ENCODE measurements at regions not wholly inside any gene's neighbourhood (a gene's known extent, or its start where the extent isn't known, plus 50 kb on each side); places are given as distances from the start of the nearest gene placed in this dataset.

DNA sequence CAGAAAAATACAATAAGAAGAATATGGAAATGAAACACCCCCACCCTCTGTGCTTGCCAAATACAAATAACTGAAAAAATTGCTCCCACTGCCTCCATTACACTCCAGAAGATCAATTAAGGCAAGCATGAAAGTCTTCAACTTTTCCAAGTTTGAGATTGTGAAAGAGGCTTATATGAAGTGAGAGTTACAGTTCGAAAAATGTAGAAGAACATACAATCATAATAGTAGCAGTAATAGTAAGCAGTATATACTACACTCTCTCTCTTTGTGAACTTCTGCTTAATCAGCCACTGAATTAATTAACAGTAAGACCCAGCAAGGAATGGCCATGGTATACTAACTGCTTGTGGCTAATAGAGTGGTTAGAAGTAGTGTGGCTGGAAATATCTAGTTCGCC, 923.2 kb downstream of the RPA4 start:
- CTCF ChIA-PET, result no interaction called here
- no peak overlapping the region for H3K4me3 ChIP-seq (ENCODE audit: low read depth, low read length)
- POLR2A ChIA-PET, result no interaction called here
- DNase-seq (ENCODE audit: low read depth), result no peak
- TF ChIP-seq, protein P1, sequence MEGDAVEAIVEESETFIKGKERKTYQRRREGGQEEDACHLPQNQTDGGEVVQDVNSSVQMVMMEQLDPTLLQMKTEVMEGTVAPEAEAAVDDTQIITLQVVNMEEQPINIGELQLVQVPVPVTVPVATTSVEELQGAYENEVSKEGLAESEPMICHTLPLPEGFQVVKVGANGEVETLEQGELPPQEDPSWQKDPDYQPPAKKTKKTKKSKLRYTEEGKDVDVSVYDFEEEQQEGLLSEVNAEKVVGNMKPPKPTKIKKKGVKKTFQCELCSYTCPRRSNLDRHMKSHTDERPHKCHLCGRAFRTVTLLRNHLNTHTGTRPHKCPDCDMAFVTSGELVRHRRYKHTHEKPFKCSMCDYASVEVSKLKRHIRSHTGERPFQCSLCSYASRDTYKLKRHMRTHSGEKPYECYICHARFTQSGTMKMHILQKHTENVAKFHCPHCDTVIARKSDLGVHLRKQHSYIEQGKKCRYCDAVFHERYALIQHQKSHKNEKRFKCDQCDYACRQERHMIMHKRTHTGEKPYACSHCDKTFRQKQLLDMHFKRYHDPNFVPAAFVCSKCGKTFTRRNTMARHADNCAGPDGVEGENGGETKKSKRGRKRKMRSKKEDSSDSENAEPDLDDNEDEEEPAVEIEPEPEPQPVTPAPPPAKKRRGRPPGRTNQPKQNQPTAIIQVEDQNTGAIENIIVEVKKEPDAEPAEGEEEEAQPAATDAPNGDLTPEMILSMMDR (IDR thresholded peaks at IDR 0.05; ENCODE audit: insufficient read depth, low read depth, low read length), result no peak
- no peaks in the 10 kb centered on the region for H3K36me3 ChIP-seq (ENCODE audit: control insufficient read depth, insufficient read depth, low read length)
- H3K27me3 ChIP-seq (ENCODE audit: control insufficient read depth, insufficient read depth, low read length), result no peaks in the 10 kb centered on the region

DNA sequence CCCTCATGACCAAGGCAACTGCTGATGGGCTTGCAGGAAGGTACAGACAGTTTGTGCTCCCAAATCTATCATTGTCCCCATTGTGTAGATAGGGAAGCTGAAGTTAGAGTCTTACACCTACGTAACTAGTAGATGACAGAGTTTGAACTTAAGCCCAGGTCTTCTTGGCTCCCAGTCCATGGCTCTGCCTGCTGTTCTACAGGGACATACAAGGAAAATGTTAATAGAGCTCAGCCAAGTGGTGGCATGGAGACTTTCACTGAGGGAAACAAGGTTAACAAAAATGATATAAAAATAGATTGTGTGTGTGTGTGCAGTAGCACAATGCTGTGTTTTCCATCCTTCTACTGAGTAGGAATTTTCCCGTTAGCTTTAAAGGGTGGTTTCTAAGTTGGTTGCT, 936.5 kb downstream of the RPA4 start:
- Histone ChIP-seq H3K36me3 (ENCODE audit: control insufficient read depth, insufficient read depth, low read length) (no peaks in the 10 kb centered on the region), H3K4me3 (ENCODE audit: low read depth, low read length) (no peak overlapping the region), H3K27me3 (ENCODE audit: control insufficient read depth, insufficient read depth, low read length) (no peaks in the 10 kb centered on the region)
- ChIA-PET POLR2A (no interaction called here), CTCF (no interaction called here)
- no peak for DNase-seq (ENCODE audit: low read depth)
- TF ChIP-seq, protein P1 (IDR thresholded peaks at IDR 0.05; ENCODE audit: insufficient read depth, low read depth, low read length), result no peak

- ChIA-PET POLR2A (no interaction called here), CTCF (no interaction called here)
- TF ChIP-seq, protein P1 (IDR thresholded peaks at IDR 0.05; ENCODE audit: insufficient read depth, low read depth, low read length), result no peak
- DNase-seq (ENCODE audit: low read depth), result no peak
- Histone ChIP-seq H3K36me3 (ENCODE audit: control insufficient read depth, insufficient read depth, low read length) (no peaks in the 10 kb centered on the region), H3K27me3 (ENCODE audit: control insufficient read depth, insufficient read depth, low read length) (no peaks in the 10 kb centered on the region), H3K4me3 (ENCODE audit: low read depth, low read length) (no peak overlapping the region)
Measured at GRCh38 chrX:97828471-97828870, 944.8 kb downstream of the RPA4 start.

GRCh38 chrX:97835969-97836368, 952.3 kb downstream of the RPA4 start:
- TF ChIP-seq, protein P1 (IDR thresholded peaks at IDR 0.05; ENCODE audit: insufficient read depth, low read depth, low read length), result no peak
- no peaks in the 10 kb centered on the region for H3K27me3 ChIP-seq (ENCODE audit: control insufficient read depth, insufficient read depth, low read length)
- H3K36me3 ChIP-seq (ENCODE audit: control insufficient read depth, insufficient read depth, low read length), result no peaks in the 10 kb centered on the region
- DNase-seq (ENCODE audit: low read depth), result no peak
- ChIA-PET POLR2A (no interaction called here), CTCF (no interaction called here)
- no peak overlapping the region for H3K4me3 ChIP-seq (ENCODE audit: low read depth, low read length)

- DNase-seq (ENCODE audit: low read depth), result no peak
- CTCF ChIA-PET, result no interaction called here
- H3K4me3 ChIP-seq (ENCODE audit: low read depth, low read length), result no peak overlapping the region
Measured at GRCh38 chrX:97841544-97842179, 958.0 kb downstream of the RPA4 start.

More at GRCh38 chrX:97841544-97842179, 958.0 kb downstream of the RPA4 start:
- Histone ChIP-seq H3K36me3 (ENCODE audit: control insufficient read depth, insufficient read depth, low read length) (no peaks in the 10 kb centered on the region), H3K27me3 (ENCODE audit: control insufficient read depth, insufficient read depth, low read length) (no peaks in the 10 kb centered on the region)
- TF ChIP-seq, protein P1 (IDR thresholded peaks at IDR 0.05; ENCODE audit: insufficient read depth, low read depth, low read length), result no peak
- POLR2A ChIA-PET, result no interaction called here
